Effector memory CD4-positive, alpha-beta T cell (primary cell): ENCODE measurements at regions not wholly inside any gene's neighbourhood (a gene's known extent, or its start where the extent isn't known, plus 50 kb on each side); places are given as distances from the start of the nearest gene placed in this dataset.

ENCODE experiments used
- DNase-seq, 3 donors: peaks; one replicate each; pipeline ENCODE4 v3.0.0-alpha.2; 2020
- H3K27ac ChIP-seq: 2 replicates; pipeline ENCODE4 v1.7.0; 2013; ENCODE audit warnings: mild to moderate bottlenecking, low read length, moderate library complexity; ENCODE audit not compliant: insufficient read depth, poor library complexity, severe bottlenecking
- H3K27me3 ChIP-seq: replicated peaks from 2 replicates; pipeline ENCODE4 v1.7.0; 2013; ENCODE audit warnings: mild to moderate bottlenecking, low read length; ENCODE audit not compliant: insufficient read depth, control insufficient read depth, poor library complexity, severe bottlenecking
- H3K36me3 ChIP-seq: 2 replicates; pipeline ENCODE4 v1.7.0; 2013; ENCODE audit warnings: mild to moderate bottlenecking, low read length, moderate library complexity; ENCODE audit not compliant: control insufficient read depth, insufficient read depth
- H3K4me1 ChIP-seq: 2 replicates; pipeline ENCODE4 v1.7.0; 2013; ENCODE audit warnings: low read length, mild to moderate bottlenecking; ENCODE audit not compliant: control insufficient read depth, insufficient read depth, poor library complexity, severe bottlenecking
- H3K4me3 ChIP-seq: 2 replicates; pipeline ENCODE4 v1.7.0; 2013; ENCODE audit warnings: low read length, low read depth, mild to moderate bottlenecking; ENCODE audit not compliant: insufficient read depth, poor library complexity, severe bottlenecking
- H3K9me3 ChIP-seq: 2 replicates; pipeline ENCODE4 v1.7.0; 2013; ENCODE audit warnings: mild to moderate bottlenecking, low read length, moderate library complexity; ENCODE audit not compliant: control insufficient read depth

GRCh38 chr20:4617019-4617418, 69.2 kb upstream of the PRNP start:
- H3K27ac ChIP-seq = no peak overlapping the region
- H3K9me3 ChIP-seq = no peaks in the 10 kb centered on the region
- no peak for DNase-seq
- H3K4me1 ChIP-seq = peaks cover 5% of the 10 kb centered on the region
- H3K27me3 ChIP-seq = no peaks in the 10 kb centered on the region
- no peak overlapping the region for H3K4me3 ChIP-seq
- H3K36me3 ChIP-seq = no peaks in the 10 kb centered on the region

- DNase-seq = peak; percentile 39 to 63 (median 44)
- Histone ChIP-seq H3K27ac (no peak overlapping the region), H3K36me3 (no peaks in the 10 kb centered on the region), H3K9me3 (no peaks in the 10 kb centered on the region), H3K27me3 (no peaks in the 10 kb centered on the region), H3K4me3 (no peak overlapping the region), H3K4me1 (peaks cover 5% of the 10 kb centered on the region)
Measured at GRCh38 chr20:4613718-4614620, 72.3 kb upstream of the PRNP start.

- Histone ChIP-seq H3K27me3 (no peaks in the 10 kb centered on the region), H3K36me3 (no peaks in the 10 kb centered on the region), H3K27ac (no peak overlapping the region), H3K4me1 (peaks cover 5% of the 10 kb centered on the region), H3K9me3 (no peaks in the 10 kb centered on the region), H3K4me3 (no peak overlapping the region)
- no peak for DNase-seq
Measured at GRCh38 chr20:4613184-4613583, 73.1 kb upstream of the PRNP start.

- Histone ChIP-seq H3K27ac (no peak overlapping the region), H3K4me3 (no peak overlapping the region), H3K27me3 (no peaks in the 10 kb centered on the region), H3K4me1 (peaks cover 8% of the 10 kb centered on the region), H3K9me3 (no peaks in the 10 kb centered on the region), H3K36me3 (no peaks in the 10 kb centered on the region)
- no peak for DNase-seq
Measured at GRCh38 chr20:4610871-4611270, 75.4 kb upstream of the PRNP start.

- H3K27me3 ChIP-seq = no peaks in the 10 kb centered on the region
- H3K4me1 ChIP-seq = peaks cover 8% of the 10 kb centered on the region
- no peak overlapping the region for H3K27ac ChIP-seq
- DNase-seq = no peak
- no peak overlapping the region for H3K4me3 ChIP-seq
- H3K36me3 ChIP-seq = no peaks in the 10 kb centered on the region
- H3K9me3 ChIP-seq = no peaks in the 10 kb centered on the region
Measured at GRCh38 chr20:4609511-4609910, 76.7 kb upstream of the PRNP start.

GRCh38 chr20:4608861-4609260, 77.4 kb upstream of the PRNP start:
- H3K4me1 ChIP-seq = peaks cover 4% of the 10 kb centered on the region
- H3K4me3 ChIP-seq = no peak overlapping the region
- no peak overlapping the region for H3K27ac ChIP-seq
- DNase-seq = no peak
- no peaks in the 10 kb centered on the region for H3K36me3 ChIP-seq
- H3K27me3 ChIP-seq = no peaks in the 10 kb centered on the region
- H3K9me3 ChIP-seq = no peaks in the 10 kb centered on the region

- no peaks in the 10 kb centered on the region for H3K36me3 ChIP-seq
- H3K4me3 ChIP-seq = no peak overlapping the region
- H3K9me3 ChIP-seq = no peaks in the 10 kb centered on the region
- DNase-seq = peak; percentile 27 to 49 (median 36)
- H3K27me3 ChIP-seq = no peaks in the 10 kb centered on the region
- H3K27ac ChIP-seq = no peak overlapping the region
- H3K4me1 ChIP-seq = peaks cover 3% of the 10 kb centered on the region
Measured at GRCh38 chr20:4607287-4607713, 79.0 kb upstream of the PRNP start.

GRCh38 chr20:4606051-4606450, 80.2 kb upstream of the PRNP start:
- H3K4me3 ChIP-seq = no peak overlapping the region
- no peaks in the 10 kb centered on the region for H3K9me3 ChIP-seq
- H3K27me3 ChIP-seq = peaks cover 4% of the 10 kb centered on the region
- H3K27ac ChIP-seq = no peak overlapping the region
- no peak for DNase-seq
- H3K4me1 ChIP-seq = peaks cover 3% of the 10 kb centered on the region
- H3K36me3 ChIP-seq = no peaks in the 10 kb centered on the region

GRCh38 chr20:4605166-4605565, 81.1 kb upstream of the PRNP start:
- Histone ChIP-seq H3K9me3 (no peaks in the 10 kb centered on the region), H3K4me1 (peaks cover 3% of the 10 kb centered on the region), H3K36me3 (no peaks in the 10 kb centered on the region), H3K4me3 (no peak overlapping the region), H3K27ac (no peak overlapping the region), H3K27me3 (peaks cover 4% of the 10 kb centered on the region)
- DNase-seq = no peak

GRCh38 chr20:4604580-4604979, 81.7 kb upstream of the PRNP start:
- Histone ChIP-seq H3K4me1 (peaks cover 3% of the 10 kb centered on the region), H3K36me3 (no peaks in the 10 kb centered on the region), H3K4me3 (no peak overlapping the region), H3K27me3 (peaks cover 4% of the 10 kb centered on the region), H3K9me3 (no peaks in the 10 kb centered on the region), H3K27ac (no peak overlapping the region)
- no peak for DNase-seq
